PC-9 (cell line): ENCODE measurements at regions not wholly inside any gene's neighbourhood (a gene's known extent, or its start where the extent isn't known, plus 50 kb on each side); places are given as distances from the start of the nearest gene placed in this dataset.

Experiments
- BruUV-seq: library from RNA; stranded (reverse); fragments of 400-500 nt; replicated peaks from 2 replicates; lab custom pipeline; 2021; lab: Mats Ljungman, UMichigan
- CTCF ChIA-PET: fragments of 300-600 bp; sonication (Branson Sonifier 250); formaldehyde crosslinking; loops from one replicate; lab custom pipeline; 2022; ENCODE audit warnings: antibody characterized with exemption; lab: Charles Lee
- POLR2A ChIA-PET: fragments of 300-600 bp; sonication (Branson Sonifier 250); formaldehyde crosslinking; loops from one replicate; lab custom pipeline; 2022; ENCODE audit warnings: antibody characterized with exemption; ENCODE audit not compliant: unreplicated experiment; lab: Charles Lee
- DNase-seq, 2 experiments: peaks; one replicate each; pipeline versions ENCODE4 v3.0.0 to v3.0.0-alpha.2; 2015 to 2022; ENCODE audit warnings: mixed read lengths in 1 of 2
- H2AFZ ChIP-seq: fragments of 200-600 bp; sonication (generic); 2 replicates; pipeline ENCODE4 v1.8.1; 2017; ENCODE audit warnings: antibody characterized with exemption
- H3F3A ChIP-seq: fragments of 200-600 bp; sonication (generic); 2 replicates; pipeline ENCODE4 v1.8.1; 2017; ENCODE audit warnings: antibody characterized with exemption, mild to moderate bottlenecking, low read depth; ENCODE audit not compliant: insufficient read depth
- H3K27ac ChIP-seq: fragments of 200-600 bp; sonication (generic); 2 replicates; pipeline ENCODE4 v1.6.1; 2016; ENCODE audit warnings: mixed run types
- H3K27me3 ChIP-seq: fragments of 200-600 bp; sonication (generic); 2 replicates; pipeline ENCODE4 v1.6.1; 2016; ENCODE audit warnings: low read depth, mixed run types; ENCODE audit not compliant: insufficient read depth
- H3K36me3 ChIP-seq: fragments of 200-600 bp; sonication (generic); 2 replicates; pipeline ENCODE4 v1.6.1; 2016; ENCODE audit warnings: low read depth, mixed run types
- H3K4me1 ChIP-seq: fragments of 200-600 bp; sonication (generic); replicated peaks from 2 replicates; pipeline ENCODE4 v1.6.1; 2016; ENCODE audit warnings: mixed run types; ENCODE audit not compliant: insufficient read depth
- H3K4me2 ChIP-seq: fragments of 200-600 bp; sonication (generic); 2 replicates; pipeline ENCODE4 v1.6.1; 2017; ENCODE audit warnings: mixed run types
- H3K4me3 ChIP-seq: fragments of 200-600 bp; sonication (generic); 2 replicates; pipeline ENCODE4 v1.6.1; 2016; ENCODE audit warnings: mixed run types
- H3K79me2 ChIP-seq: fragments of 200-600 bp; sonication (generic); 2 replicates; pipeline ENCODE4 v1.6.1; 2017; ENCODE audit warnings: low read depth, mixed run types
- H3K9me2 ChIP-seq: fragments of 200-600 bp; sonication (generic); 2 replicates; pipeline ENCODE4 v1.8.1; 2017; ENCODE audit warnings: mild to moderate bottlenecking; ENCODE audit not compliant: insufficient read depth
- H3K9me3 ChIP-seq: fragments of 200-600 bp; sonication (generic); 2 replicates; pipeline ENCODE4 v1.8.1; 2016; ENCODE audit warnings: low read depth; ENCODE audit not compliant: insufficient read depth
- H4K20me1 ChIP-seq: fragments of 200-600 bp; sonication (generic); 2 replicates; pipeline ENCODE4 v1.8.1; 2017; ENCODE audit not compliant: insufficient read depth
- EZH2 ChIP-seq: fragments of 200-600 bp; sonication (generic); IDR thresholded peaks from 2 replicates; pipeline ENCODE4 v1.8.0; 2017; ENCODE audit warnings: antibody characterized with exemption, low read depth
- intact Hi-C: fragments of 100-400 bp; cut with micrococcal nuclease; formaldehyde crosslinking; loops from one replicate; pipeline ENCODE4 v1.10.0; 2022; ENCODE audit not compliant: unreplicated experiment
- TF ChIP-seq, protein P1 (sequence below): fragments of 200-600 bp; sonication (generic); conservative IDR thresholded peaks from 2 replicates; pipeline ENCODE4 v1.6.1; 2017; ENCODE audit warnings: mixed run types, antibody characterized with exemption, mild to moderate bottlenecking, moderate library complexity

DNA sequence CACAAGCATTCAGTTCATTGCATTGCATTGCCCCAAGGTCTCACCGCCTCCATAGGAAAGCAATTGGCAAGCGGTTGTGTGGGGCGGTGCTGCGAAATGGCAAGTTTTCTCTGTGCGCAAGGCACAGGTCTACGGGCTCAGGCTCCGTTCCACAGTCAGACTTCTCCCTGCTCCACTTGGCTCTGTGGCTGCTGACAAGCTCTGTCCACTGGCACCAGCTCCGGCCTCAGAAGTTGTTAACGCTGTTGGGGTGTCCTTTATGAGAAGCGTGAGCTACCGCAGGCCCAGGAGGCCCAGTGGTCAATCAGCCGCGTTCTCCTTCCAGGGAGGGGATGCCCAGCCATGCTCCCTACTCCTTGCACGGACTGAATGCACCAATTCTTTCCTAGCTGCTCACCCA is 87.0 kb upstream of the GATA6 start:
- H3K36me3 ChIP-seq: no peaks in the 10 kb centered on the region
- no peak for DNase-seq
- H3F3A ChIP-seq: no peaks in the 10 kb centered on the region
- no peaks in the 10 kb centered on the region for H4K20me1 ChIP-seq
- CTCF ChIA-PET: no interaction called here
- no peak overlapping the region for H3K4me2 ChIP-seq
- H3K4me1 ChIP-seq: no peaks in the 10 kb centered on the region
- H3K27me3 ChIP-seq: no peaks in the 10 kb centered on the region
- no peak overlapping the region for H2AFZ ChIP-seq
- POLR2A ChIA-PET: no interaction called here
- no peaks in the 10 kb centered on the region for H3K79me2 ChIP-seq
- no TSS peak for BruUV-seq
- no peaks in the 10 kb centered on the region for H3K9me2 ChIP-seq
- no peak overlapping the region for H3K27ac ChIP-seq
- TF ChIP-seq, protein P1, sequence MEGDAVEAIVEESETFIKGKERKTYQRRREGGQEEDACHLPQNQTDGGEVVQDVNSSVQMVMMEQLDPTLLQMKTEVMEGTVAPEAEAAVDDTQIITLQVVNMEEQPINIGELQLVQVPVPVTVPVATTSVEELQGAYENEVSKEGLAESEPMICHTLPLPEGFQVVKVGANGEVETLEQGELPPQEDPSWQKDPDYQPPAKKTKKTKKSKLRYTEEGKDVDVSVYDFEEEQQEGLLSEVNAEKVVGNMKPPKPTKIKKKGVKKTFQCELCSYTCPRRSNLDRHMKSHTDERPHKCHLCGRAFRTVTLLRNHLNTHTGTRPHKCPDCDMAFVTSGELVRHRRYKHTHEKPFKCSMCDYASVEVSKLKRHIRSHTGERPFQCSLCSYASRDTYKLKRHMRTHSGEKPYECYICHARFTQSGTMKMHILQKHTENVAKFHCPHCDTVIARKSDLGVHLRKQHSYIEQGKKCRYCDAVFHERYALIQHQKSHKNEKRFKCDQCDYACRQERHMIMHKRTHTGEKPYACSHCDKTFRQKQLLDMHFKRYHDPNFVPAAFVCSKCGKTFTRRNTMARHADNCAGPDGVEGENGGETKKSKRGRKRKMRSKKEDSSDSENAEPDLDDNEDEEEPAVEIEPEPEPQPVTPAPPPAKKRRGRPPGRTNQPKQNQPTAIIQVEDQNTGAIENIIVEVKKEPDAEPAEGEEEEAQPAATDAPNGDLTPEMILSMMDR: no peak
- no peak for TF ChIP-seq EZH2
- no peaks in the 10 kb centered on the region for H3K9me3 ChIP-seq
- H3K4me3 ChIP-seq: no peak overlapping the region
- intact Hi-C loops: no loop called here

DNA sequence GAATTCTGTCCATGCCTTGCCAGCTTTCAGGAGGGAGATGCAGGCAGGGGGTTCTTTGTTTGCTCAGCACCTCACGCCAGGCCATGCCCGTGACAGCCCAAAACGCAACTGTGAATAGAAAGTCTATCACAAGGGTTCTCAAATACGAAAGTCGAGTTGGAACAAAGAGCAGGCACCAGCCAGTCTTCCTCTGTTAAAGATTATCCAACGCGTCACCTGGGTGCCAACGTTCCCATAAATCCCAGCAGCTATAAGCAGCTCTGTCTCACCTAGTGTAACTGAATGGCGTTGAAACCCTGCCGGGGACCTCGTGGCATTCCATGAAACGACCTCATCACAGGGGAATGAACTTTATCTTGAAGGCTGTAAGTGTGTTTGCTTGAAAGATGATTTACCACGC is 84.8 kb upstream of the GATA6 start:
- H3K27ac ChIP-seq: no peak overlapping the region
- no peaks in the 10 kb centered on the region for H3K9me2 ChIP-seq
- no peak overlapping the region for H2AFZ ChIP-seq
- BruUV-seq: no TSS peak
- no peaks in the 10 kb centered on the region for H3K36me3 ChIP-seq
- TF ChIP-seq, protein P1: no peak
- TF ChIP-seq EZH2: no peak
- no peaks in the 10 kb centered on the region for H3K4me1 ChIP-seq
- DNase-seq: no peak
- CTCF ChIA-PET: no interaction called here
- intact Hi-C loops: no loop called here
- no peaks in the 10 kb centered on the region for H3F3A ChIP-seq
- H3K27me3 ChIP-seq: no peaks in the 10 kb centered on the region
- H3K9me3 ChIP-seq: no peaks in the 10 kb centered on the region
- H3K4me2 ChIP-seq: no peak overlapping the region
- H4K20me1 ChIP-seq: no peaks in the 10 kb centered on the region
- no peaks in the 10 kb centered on the region for H3K79me2 ChIP-seq
- H3K4me3 ChIP-seq: no peak overlapping the region
- POLR2A ChIA-PET: no interaction called here

DNA sequence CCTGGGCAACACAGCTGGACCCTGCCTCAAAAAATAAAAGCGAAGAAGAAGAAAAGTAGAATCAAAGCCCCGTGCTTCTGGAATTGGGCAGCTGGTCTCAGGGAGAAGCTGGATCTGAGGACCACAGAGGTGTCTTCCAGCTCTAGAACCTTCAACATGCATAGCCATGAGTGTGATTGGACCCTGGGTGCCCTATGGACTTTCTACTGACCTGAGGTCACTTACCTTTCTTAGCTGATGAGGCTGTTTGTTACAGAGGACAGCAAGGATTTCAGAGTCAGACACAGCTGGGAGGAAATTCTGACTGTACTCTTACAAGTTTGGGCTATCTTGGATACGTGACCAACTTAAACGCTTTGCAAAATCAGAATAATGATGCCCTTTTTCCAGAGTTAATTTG is 82.4 kb upstream of the GATA6 start:
- Histone ChIP-seq H3K9me2 (no peaks in the 10 kb centered on the region), H3K4me2 (no peak overlapping the region), H3K9me3 (no peaks in the 10 kb centered on the region), H3K36me3 (no peaks in the 10 kb centered on the region), H3K79me2 (no peaks in the 10 kb centered on the region), H3K27ac (no peak overlapping the region), H3F3A (no peaks in the 10 kb centered on the region), H4K20me1 (no peaks in the 10 kb centered on the region), H3K4me3 (no peak overlapping the region), H2AFZ (no peak overlapping the region), H3K27me3 (no peaks in the 10 kb centered on the region), H3K4me1 (no peaks in the 10 kb centered on the region)
- ChIA-PET POLR2A (no interaction called here), CTCF (no interaction called here)
- no TSS peak for BruUV-seq
- DNase-seq: no peak
- TF ChIP-seq EZH2: no peak
- TF ChIP-seq, protein P1: no peak
- intact Hi-C loops: no loop called here
